DOHH2 (cell line): ENCODE measurements at regions not wholly inside any gene's neighbourhood (a gene's known extent, or its start where the extent isn't known, plus 50 kb on each side); places are given as distances from the start of the nearest gene placed in this dataset.

Experiments
- EZH2phosphoT487 ChIP-seq: fragments of 200-600 bp; sonication (generic); IDR thresholded peaks from 2 replicates; pipeline ENCODE4 v1.6.1; 2017; ENCODE audit warnings: borderline replicate concordance, mild to moderate bottlenecking, antibody characterized with exemption, low read length, moderate library complexity, mixed read lengths
- TF ChIP-seq, protein P1 (sequence below): fragments of 200-600 bp; sonication (generic); IDR thresholded peaks from one replicate; pipeline ENCODE4 v1.5.1; 2014; ENCODE audit warnings: antibody characterized with exemption, mild to moderate bottlenecking, low read depth, low read length; ENCODE audit not compliant: poor library complexity, severe bottlenecking

DNA sequence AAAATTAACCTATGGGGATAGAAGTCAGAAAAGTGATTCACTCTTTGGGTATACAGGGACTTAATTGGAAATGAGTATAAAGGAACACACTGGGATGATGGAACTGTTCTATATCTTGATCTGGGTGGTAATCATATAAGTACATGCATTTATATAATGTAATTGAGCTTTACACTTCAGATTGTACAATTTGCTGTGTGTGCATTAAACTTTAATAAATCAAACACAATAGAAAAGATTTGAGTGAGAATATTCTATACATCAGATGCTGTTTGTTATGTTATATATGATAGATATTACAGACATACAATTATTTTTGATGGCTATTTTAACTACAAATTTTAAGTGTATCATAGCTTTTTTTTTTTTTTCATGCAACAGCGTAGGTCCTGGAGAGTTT is 860.2 kb upstream of the ARPP21 start:
- TF ChIP-seq, protein P1, sequence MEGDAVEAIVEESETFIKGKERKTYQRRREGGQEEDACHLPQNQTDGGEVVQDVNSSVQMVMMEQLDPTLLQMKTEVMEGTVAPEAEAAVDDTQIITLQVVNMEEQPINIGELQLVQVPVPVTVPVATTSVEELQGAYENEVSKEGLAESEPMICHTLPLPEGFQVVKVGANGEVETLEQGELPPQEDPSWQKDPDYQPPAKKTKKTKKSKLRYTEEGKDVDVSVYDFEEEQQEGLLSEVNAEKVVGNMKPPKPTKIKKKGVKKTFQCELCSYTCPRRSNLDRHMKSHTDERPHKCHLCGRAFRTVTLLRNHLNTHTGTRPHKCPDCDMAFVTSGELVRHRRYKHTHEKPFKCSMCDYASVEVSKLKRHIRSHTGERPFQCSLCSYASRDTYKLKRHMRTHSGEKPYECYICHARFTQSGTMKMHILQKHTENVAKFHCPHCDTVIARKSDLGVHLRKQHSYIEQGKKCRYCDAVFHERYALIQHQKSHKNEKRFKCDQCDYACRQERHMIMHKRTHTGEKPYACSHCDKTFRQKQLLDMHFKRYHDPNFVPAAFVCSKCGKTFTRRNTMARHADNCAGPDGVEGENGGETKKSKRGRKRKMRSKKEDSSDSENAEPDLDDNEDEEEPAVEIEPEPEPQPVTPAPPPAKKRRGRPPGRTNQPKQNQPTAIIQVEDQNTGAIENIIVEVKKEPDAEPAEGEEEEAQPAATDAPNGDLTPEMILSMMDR = no peak
- no peak for TF ChIP-seq EZH2phosphoT487
